ENCODE measurements at regions not wholly inside any gene's neighbourhood (a gene's known extent, or its start where the extent isn't known, plus 50 kb on each side); places are given as distances from the start of the nearest gene placed in this dataset.

- no peak for DNase-seq
- Histone ChIP-seq H3K4me1 (ENCODE audit: low read length) (no peaks in the 10 kb centered on the region), H3F3A (ENCODE audit: insufficient read depth, low read length) (no peaks in the 10 kb centered on the region), H3K9me2 (replicated peaks; ENCODE audit: insufficient read depth, low read length) (no peaks in the 10 kb centered on the region), H3K4me2 (ENCODE audit: low read depth, low read length) (no peak overlapping the region), H3K27me3 (replicated peaks; ENCODE audit: insufficient read depth, low read length) (no peaks in the 10 kb centered on the region), H4K20me1 (ENCODE audit: insufficient read depth, low read length) (no peaks in the 10 kb centered on the region), H3K9me3 (replicated peaks; ENCODE audit: insufficient read depth, low read length) (no peaks in the 10 kb centered on the region), H3K27ac (ENCODE audit: low read length) (no peak overlapping the region), H3K9ac (ENCODE audit: low read length) (no peak overlapping the region), H3K36me3 (replicated peaks; ENCODE audit: insufficient read depth, low read length) (no peaks in the 10 kb centered on the region), H2AFZ (ENCODE audit: low read length) (no peak overlapping the region), H3K79me2 (ENCODE audit: low read length) (no peaks in the 10 kb centered on the region), H3K4me3 (ENCODE audit: low read length) (no peak overlapping the region)
- TF ChIP-seq CTCF (IDR thresholded peaks at IDR 0.05; ENCODE audit: low read length) = no peak
- TF ChIP-seq EZH2 (optimal IDR thresholded peaks at IDR 0.05; ENCODE audit: low read depth, low read length) = no peak
- no peak for TF ChIP-seq EZH2phosphoT487 (IDR thresholded peaks at IDR 0.05; ENCODE audit: low read length)
Observed at GRCh38 chr11:110773442-110773841, 61.2 kb upstream of the ARHGAP20 start.

GRCh38 chr11:110772863-110773262, 60.6 kb upstream of the ARHGAP20 start:
- Histone ChIP-seq H3F3A (ENCODE audit: insufficient read depth, low read length) (no peaks in the 10 kb centered on the region), H3K9me2 (replicated peaks; ENCODE audit: insufficient read depth, low read length) (no peaks in the 10 kb centered on the region), H3K4me1 (ENCODE audit: low read length) (no peaks in the 10 kb centered on the region), H3K9me3 (replicated peaks; ENCODE audit: insufficient read depth, low read length) (no peaks in the 10 kb centered on the region), H3K79me2 (ENCODE audit: low read length) (no peaks in the 10 kb centered on the region), H3K27ac (ENCODE audit: low read length) (no peak overlapping the region), H3K4me2 (ENCODE audit: low read depth, low read length) (no peak overlapping the region), H3K27me3 (replicated peaks; ENCODE audit: insufficient read depth, low read length) (no peaks in the 10 kb centered on the region), H3K36me3 (replicated peaks; ENCODE audit: insufficient read depth, low read length) (no peaks in the 10 kb centered on the region), H3K4me3 (ENCODE audit: low read length) (no peak overlapping the region), H4K20me1 (ENCODE audit: insufficient read depth, low read length) (no peaks in the 10 kb centered on the region), H2AFZ (ENCODE audit: low read length) (no peak overlapping the region), H3K9ac (ENCODE audit: low read length) (no peak overlapping the region)
- TF ChIP-seq EZH2phosphoT487 (IDR thresholded peaks at IDR 0.05; ENCODE audit: low read length) (no peak), CTCF (IDR thresholded peaks at IDR 0.05; ENCODE audit: low read length) (no peak), EZH2 (optimal IDR thresholded peaks at IDR 0.05; ENCODE audit: low read depth, low read length) (no peak)
- DNase-seq = no peak

GRCh38 chr11:110766316-110766715, 54.1 kb upstream of the ARHGAP20 start:
- Histone ChIP-seq H3K9me3 (replicated peaks; ENCODE audit: insufficient read depth, low read length) (no peaks in the 10 kb centered on the region), H3K27ac (ENCODE audit: low read length) (no peak overlapping the region), H3K4me3 (ENCODE audit: low read length) (no peak overlapping the region), H3K9me2 (replicated peaks; ENCODE audit: insufficient read depth, low read length) (no peaks in the 10 kb centered on the region), H2AFZ (ENCODE audit: low read length) (no peak overlapping the region), H3K4me1 (ENCODE audit: low read length) (no peaks in the 10 kb centered on the region), H3K27me3 (replicated peaks; ENCODE audit: insufficient read depth, low read length) (no peaks in the 10 kb centered on the region), H3K79me2 (ENCODE audit: low read length) (no peaks in the 10 kb centered on the region), H3K9ac (ENCODE audit: low read length) (no peak overlapping the region), H3K4me2 (ENCODE audit: low read depth, low read length) (no peak overlapping the region), H4K20me1 (ENCODE audit: insufficient read depth, low read length) (no peaks in the 10 kb centered on the region), H3K36me3 (replicated peaks; ENCODE audit: insufficient read depth, low read length) (no peaks in the 10 kb centered on the region), H3F3A (ENCODE audit: insufficient read depth, low read length) (no peaks in the 10 kb centered on the region)
- TF ChIP-seq EZH2 (optimal IDR thresholded peaks at IDR 0.05; ENCODE audit: low read depth, low read length) (no peak), EZH2phosphoT487 (IDR thresholded peaks at IDR 0.05; ENCODE audit: low read length) (no peak), CTCF (IDR thresholded peaks at IDR 0.05; ENCODE audit: low read length) (no peak)
- DNase-seq = no peak

All from MM.1S (cell line).